ENCODE measurements at regions not wholly inside any gene's neighbourhood (a gene's known extent, or its start where the extent isn't known, plus 50 kb on each side); places are given as distances from the start of the nearest gene placed in this dataset.

DNA sequence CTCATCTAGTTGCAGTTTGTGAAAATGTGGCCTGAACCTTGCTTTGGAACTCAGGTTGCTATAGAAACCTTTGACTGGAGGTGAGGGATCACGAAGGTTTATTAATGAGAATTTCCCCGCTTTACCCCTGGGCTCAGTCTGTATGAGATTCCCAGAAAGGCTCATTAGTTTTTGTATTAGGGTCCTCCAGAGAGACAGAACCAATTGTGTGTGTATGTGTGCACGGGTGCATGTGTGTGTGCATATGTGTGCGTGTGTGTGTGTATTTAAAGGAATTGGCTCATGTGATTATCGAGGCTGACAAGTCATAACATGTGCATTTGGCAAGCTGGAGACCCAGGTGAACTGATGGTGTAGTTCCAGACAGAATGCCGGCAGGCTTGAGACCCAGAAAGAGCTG lies 113.8 kb upstream of the DLX2 start:
- H3K36me3 ChIP-seq (ENCODE audit: insufficient read depth, low read length) = no peaks in the 10 kb centered on the region
- H3K4me3 ChIP-seq = no peak overlapping the region
- no peak for DNase-seq (ENCODE audit: low read depth, low spot score)
- H3K9me3 ChIP-seq (ENCODE audit: low read depth, low read length) = no peaks in the 10 kb centered on the region
- H3K27ac ChIP-seq = no peak overlapping the region
- TF ChIP-seq FOXP2 (optimal IDR thresholded peaks at IDR 0.05; ENCODE audit: control extremely low read depth, extremely low read length, insufficient read depth) = no peak
- no peak for TF ChIP-seq POLR2AphosphoS5 (IDR thresholded peaks at IDR 0.05; ENCODE audit: borderline replicate concordance, low read depth, low read length)
- no peak for TF ChIP-seq EZH2 (IDR thresholded peaks at IDR 0.05)
- no peak overlapping the region for H3K9ac ChIP-seq (ENCODE audit: insufficient read length)

DNA sequence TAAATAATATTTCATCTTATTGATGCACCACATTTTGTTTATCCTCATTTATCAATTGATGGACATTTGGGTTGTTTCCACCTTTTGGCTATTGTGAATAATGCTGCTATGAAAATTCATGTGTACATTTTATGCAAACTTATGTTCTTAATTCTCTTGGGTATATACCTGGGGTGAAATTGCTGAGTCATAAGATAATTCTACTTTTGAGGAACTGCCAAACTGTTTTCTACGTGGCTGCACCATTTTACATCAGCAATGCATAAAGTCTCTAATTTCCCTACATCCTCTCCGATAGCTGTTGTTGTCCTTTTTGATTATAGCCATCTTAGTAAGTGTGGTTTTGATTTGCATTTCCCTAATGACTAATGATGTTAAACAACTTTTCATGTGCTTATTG lies 116.5 kb upstream of the DLX2 start:
- no peak for TF ChIP-seq EZH2 (IDR thresholded peaks at IDR 0.05)
- TF ChIP-seq POLR2AphosphoS5 (IDR thresholded peaks at IDR 0.05; ENCODE audit: borderline replicate concordance, low read depth, low read length) = no peak
- no peak for TF ChIP-seq FOXP2 (optimal IDR thresholded peaks at IDR 0.05; ENCODE audit: control extremely low read depth, extremely low read length, insufficient read depth)
- H3K4me3 ChIP-seq = no peak overlapping the region
- H3K27ac ChIP-seq = no peak overlapping the region
- H3K9ac ChIP-seq (ENCODE audit: insufficient read length) = no peak overlapping the region
- no peaks in the 10 kb centered on the region for H3K9me3 ChIP-seq (ENCODE audit: low read depth, low read length)
- no peaks in the 10 kb centered on the region for H3K36me3 ChIP-seq (ENCODE audit: insufficient read depth, low read length)
- DNase-seq (ENCODE audit: low read depth, low spot score) = no peak

GRCh38 chr2:172220121-172220520 lies 117.4 kb upstream of the DLX2 start:
- no peak for DNase-seq (ENCODE audit: low read depth, low spot score)
- TF ChIP-seq POLR2AphosphoS5 (IDR thresholded peaks at IDR 0.05; ENCODE audit: borderline replicate concordance, low read depth, low read length) (no peak), EZH2 (IDR thresholded peaks at IDR 0.05) (no peak), FOXP2 (optimal IDR thresholded peaks at IDR 0.05; ENCODE audit: control extremely low read depth, extremely low read length, insufficient read depth) (no peak)

DNA sequence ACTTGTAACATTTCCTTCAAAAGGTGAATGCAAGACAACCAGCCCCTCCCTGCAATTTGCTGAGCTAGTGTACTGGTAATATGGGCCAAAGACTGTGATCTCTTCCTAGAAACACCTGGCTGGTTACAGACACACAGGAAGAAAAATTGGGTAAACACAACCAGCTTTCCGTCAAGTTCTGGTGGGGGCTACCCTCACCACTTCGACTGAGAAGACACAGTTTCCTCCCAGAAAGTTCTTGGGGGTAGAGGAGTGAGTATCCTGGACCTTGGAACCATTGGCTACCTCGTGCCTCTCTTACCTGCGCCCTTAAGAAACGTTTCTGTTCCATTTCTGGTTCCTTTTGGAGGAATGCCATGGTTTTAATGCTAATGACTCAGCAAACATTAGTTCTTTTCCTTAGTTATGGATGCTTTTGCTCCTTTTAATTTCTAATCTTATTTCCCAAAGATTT lies 120.9 kb upstream of the DLX2 start:
- H3K27ac ChIP-seq = no peak overlapping the region
- DNase-seq (ENCODE audit: low read depth, low spot score) = no peak
- no peak overlapping the region for H3K9ac ChIP-seq (ENCODE audit: insufficient read length)
- no peak overlapping the region for H3K4me3 ChIP-seq
- no peak for TF ChIP-seq EZH2 (IDR thresholded peaks at IDR 0.05)
- no peak for TF ChIP-seq POLR2AphosphoS5 (IDR thresholded peaks at IDR 0.05; ENCODE audit: borderline replicate concordance, low read depth, low read length)
- no peak for TF ChIP-seq FOXP2 (optimal IDR thresholded peaks at IDR 0.05; ENCODE audit: control extremely low read depth, extremely low read length, insufficient read depth)
- no peaks in the 10 kb centered on the region for H3K9me3 ChIP-seq (ENCODE audit: low read depth, low read length)
- no peaks in the 10 kb centered on the region for H3K36me3 ChIP-seq (ENCODE audit: insufficient read depth, low read length)

More at GRCh38 chr2:172220121-172220520, 117.4 kb upstream of the DLX2 start:
- H3K36me3 ChIP-seq (ENCODE audit: insufficient read depth, low read length) = no peaks in the 10 kb centered on the region
- H3K4me3 ChIP-seq = no peak overlapping the region
- no peaks in the 10 kb centered on the region for H3K9me3 ChIP-seq (ENCODE audit: low read depth, low read length)
- H3K9ac ChIP-seq (ENCODE audit: insufficient read length) = no peak overlapping the region
- H3K27ac ChIP-seq = no peak overlapping the region

DNA sequence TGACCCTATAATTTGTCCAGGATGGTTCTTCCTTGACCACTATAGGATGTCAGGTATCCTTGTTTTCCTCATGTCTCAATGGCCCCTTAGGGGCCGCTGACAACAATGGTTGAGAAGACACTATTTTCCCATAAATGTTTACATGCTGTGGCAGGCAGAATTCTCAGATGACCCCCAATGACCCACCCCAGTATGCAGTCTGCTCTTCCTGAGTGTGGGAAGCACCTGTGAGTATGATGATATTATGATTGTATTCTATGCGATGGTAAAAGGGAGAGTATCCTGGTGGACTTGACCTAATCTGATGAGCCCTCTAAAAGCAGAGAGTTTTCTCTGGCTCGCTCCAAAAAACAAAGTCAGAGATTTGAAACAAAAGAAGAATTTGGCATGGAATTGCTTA lies 123.1 kb upstream of the DLX2 start:
- no peak for DNase-seq (ENCODE audit: low read depth, low spot score)
- Histone ChIP-seq H3K4me3 (no peak overlapping the region), H3K27ac (no peak overlapping the region), H3K9ac (ENCODE audit: insufficient read length) (no peak overlapping the region), H3K36me3 (ENCODE audit: insufficient read depth, low read length) (no peaks in the 10 kb centered on the region), H3K9me3 (ENCODE audit: low read depth, low read length) (no peaks in the 10 kb centered on the region)
- no peak for TF ChIP-seq EZH2 (IDR thresholded peaks at IDR 0.05)
- TF ChIP-seq POLR2AphosphoS5 (IDR thresholded peaks at IDR 0.05; ENCODE audit: borderline replicate concordance, low read depth, low read length) = no peak
- no peak for TF ChIP-seq FOXP2 (optimal IDR thresholded peaks at IDR 0.05; ENCODE audit: control extremely low read depth, extremely low read length, insufficient read depth)

- no peak overlapping the region for H3K27ac ChIP-seq
- no peak for TF ChIP-seq EZH2 (IDR thresholded peaks at IDR 0.05)
- no peak for TF ChIP-seq FOXP2 (optimal IDR thresholded peaks at IDR 0.05; ENCODE audit: control extremely low read depth, extremely low read length, insufficient read depth)
- TF ChIP-seq POLR2AphosphoS5 (IDR thresholded peaks at IDR 0.05; ENCODE audit: borderline replicate concordance, low read depth, low read length) = no peak
- H3K9me3 ChIP-seq (ENCODE audit: low read depth, low read length) = no peaks in the 10 kb centered on the region
- H3K4me3 ChIP-seq = no peak overlapping the region
- H3K36me3 ChIP-seq (ENCODE audit: insufficient read depth, low read length) = no peaks in the 10 kb centered on the region
- no peak for DNase-seq (ENCODE audit: low read depth, low spot score)
- no peak overlapping the region for H3K9ac ChIP-seq (ENCODE audit: insufficient read length)
These were observed 123.8 kb upstream of the DLX2 start for GRCh38 chr2:172226244-172227061.

DNA sequence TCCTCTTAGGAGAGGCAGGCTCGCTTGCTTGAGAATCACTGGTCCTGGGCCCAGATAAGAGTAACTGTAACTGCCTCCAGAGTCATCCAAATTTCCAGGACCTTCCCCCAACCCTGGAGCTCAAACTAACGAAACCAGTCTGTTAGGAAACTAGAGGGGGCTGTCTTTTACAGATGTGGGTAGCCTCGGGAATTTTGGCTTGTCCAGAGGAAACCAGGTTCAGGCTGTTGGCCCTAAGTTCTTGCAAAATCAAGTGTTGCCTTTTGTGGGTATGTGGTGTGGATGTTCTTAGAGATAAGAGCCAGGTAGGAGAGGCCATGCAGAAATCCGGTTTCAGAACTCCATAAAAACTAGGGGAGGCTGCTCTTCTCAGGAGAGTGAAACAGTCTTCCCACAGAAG lies 125.0 kb upstream of the DLX2 start:
- Histone ChIP-seq H3K36me3 (ENCODE audit: insufficient read depth, low read length) (no peaks in the 10 kb centered on the region), H3K9me3 (ENCODE audit: low read depth, low read length) (no peaks in the 10 kb centered on the region), H3K9ac (ENCODE audit: insufficient read length) (no peak overlapping the region), H3K4me3 (no peak overlapping the region), H3K27ac (no peak overlapping the region)
- TF ChIP-seq EZH2 (IDR thresholded peaks at IDR 0.05) = no peak
- TF ChIP-seq FOXP2 (optimal IDR thresholded peaks at IDR 0.05; ENCODE audit: control extremely low read depth, extremely low read length, insufficient read depth) = no peak
- no peak for TF ChIP-seq POLR2AphosphoS5 (IDR thresholded peaks at IDR 0.05; ENCODE audit: borderline replicate concordance, low read depth, low read length)
- DNase-seq (ENCODE audit: low read depth, low spot score) = no peak

DNA sequence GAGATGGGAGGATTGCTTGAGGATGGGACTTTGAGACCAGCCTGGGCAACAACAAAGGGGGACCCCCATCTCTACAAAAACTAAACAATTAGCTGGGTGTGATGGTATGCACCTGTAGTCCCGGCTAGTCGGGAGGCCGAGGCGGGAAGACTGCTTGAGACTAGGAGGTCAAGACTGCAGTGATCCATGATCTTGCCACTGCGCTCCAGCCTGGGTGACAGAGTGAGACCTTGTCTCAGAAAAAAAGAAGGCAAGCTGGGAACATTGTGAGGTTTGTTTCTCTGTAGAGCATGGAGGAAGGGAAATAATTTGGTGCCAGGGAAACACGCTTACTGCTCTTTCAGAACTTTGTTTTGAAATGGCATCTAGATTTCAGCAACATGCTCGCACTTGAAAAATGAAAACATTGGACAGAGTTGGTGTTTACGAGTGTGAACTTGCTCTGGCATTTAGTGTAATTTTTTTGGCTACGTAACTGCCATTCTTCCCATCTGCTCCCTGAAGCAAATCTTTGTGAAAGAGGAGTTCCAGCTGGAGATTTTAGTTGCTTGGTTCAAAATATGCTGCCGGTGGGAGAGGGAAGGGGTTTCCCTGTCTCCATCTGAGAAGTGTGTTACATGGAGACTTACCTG lies 125.6 kb upstream of the DLX2 start:
- no peaks in the 10 kb centered on the region for H3K9me3 ChIP-seq (ENCODE audit: low read depth, low read length)
- no peak for DNase-seq (ENCODE audit: low read depth, low spot score)
- no peak overlapping the region for H3K4me3 ChIP-seq
- H3K36me3 ChIP-seq (ENCODE audit: insufficient read depth, low read length) = no peaks in the 10 kb centered on the region
- H3K9ac ChIP-seq (ENCODE audit: insufficient read length) = no peak overlapping the region
- no peak overlapping the region for H3K27ac ChIP-seq
- no peak for TF ChIP-seq EZH2 (IDR thresholded peaks at IDR 0.05)
- TF ChIP-seq POLR2AphosphoS5 (IDR thresholded peaks at IDR 0.05; ENCODE audit: borderline replicate concordance, low read depth, low read length) = no peak
- TF ChIP-seq FOXP2 (optimal IDR thresholded peaks at IDR 0.05; ENCODE audit: control extremely low read depth, extremely low read length, insufficient read depth) = no peak

Data from SK-N-MC (cell line).